ENCODE measurements at regions not wholly inside any gene's neighbourhood (a gene's known extent, or its start where the extent isn't known, plus 50 kb on each side); places are given as distances from the start of the nearest gene placed in this dataset.

GRCh38 chr7:9945857-9946256 lies 1027.8 kb upstream of the PHF14 start:
- TF ChIP-seq CTCF (IDR thresholded peaks at IDR 0.05) = no peak
- TF ChIP-seq EP300 (IDR thresholded peaks at IDR 0.05) = no peak
- no peak for TF ChIP-seq POLR2A (IDR thresholded peaks at IDR 0.05)
